ENCODE measurements at regions not wholly inside any gene's neighbourhood (a gene's known extent, or its start where the extent isn't known, plus 50 kb on each side); places are given as distances from the start of the nearest gene placed in this dataset.

DNA sequence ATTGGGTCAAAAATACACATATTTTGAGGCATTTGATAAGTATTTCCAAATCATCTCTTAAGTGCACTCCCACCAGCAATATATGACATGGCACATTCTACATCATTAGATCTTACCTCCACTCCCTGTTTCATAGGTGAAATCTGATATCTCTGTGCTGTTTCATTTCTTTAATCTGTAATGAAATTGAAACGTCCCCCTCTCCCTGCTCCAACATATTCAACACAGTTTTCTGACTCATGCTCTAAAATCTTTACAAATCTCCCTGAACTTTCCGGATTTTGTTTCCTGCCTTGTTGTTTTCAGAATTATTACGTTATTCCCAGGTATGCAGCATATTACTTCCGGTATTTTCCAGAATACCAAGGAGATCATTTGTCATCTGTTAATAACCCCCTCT, 66.1 kb upstream of the AKT3 start:
- DNase-seq (ENCODE audit: low read depth): no peak

DNA sequence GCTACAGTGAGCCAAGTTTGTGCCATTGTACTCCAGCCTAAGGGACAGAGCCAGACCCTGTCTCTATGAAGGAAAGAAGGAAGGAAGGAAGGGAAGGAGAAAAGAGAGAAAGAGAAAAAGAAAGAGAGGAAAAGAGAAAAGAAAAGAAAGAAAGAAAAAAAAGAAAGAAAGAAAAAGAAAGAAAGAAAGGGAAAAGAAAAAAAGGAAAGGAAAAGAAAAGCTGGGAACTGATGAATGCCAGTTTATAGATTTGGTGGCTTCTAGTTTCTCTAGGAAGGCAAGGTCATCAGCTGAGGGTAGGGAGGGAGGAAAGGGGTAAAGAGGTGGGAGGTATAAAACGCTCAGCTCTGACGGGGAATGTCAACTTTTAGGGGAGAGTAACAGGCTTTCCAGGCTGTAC, 62.3 kb upstream of the AKT3 start:
- DNase-seq (ENCODE audit: low read depth): no peak

DNA sequence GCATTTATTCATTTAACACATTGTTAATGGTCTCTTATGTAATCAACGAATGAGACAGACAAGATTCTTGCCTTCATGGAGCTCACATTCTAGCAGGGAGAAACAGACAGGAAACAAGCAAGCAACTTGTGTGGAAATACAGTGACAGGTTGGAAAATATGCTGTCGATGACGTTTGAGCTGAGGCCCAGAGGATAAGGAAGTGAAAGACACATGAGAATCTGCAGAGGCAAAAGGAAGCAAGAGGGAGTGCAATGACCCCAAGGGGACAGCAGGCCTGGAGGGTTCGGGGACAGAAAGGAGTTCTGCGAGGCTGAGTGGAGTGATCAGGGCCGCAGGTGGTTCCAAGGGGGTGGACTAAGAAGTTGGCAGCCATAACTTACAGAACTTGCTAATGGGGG, 60.6 kb upstream of the AKT3 start:
- no peak for DNase-seq (ENCODE audit: low read depth)

DNA sequence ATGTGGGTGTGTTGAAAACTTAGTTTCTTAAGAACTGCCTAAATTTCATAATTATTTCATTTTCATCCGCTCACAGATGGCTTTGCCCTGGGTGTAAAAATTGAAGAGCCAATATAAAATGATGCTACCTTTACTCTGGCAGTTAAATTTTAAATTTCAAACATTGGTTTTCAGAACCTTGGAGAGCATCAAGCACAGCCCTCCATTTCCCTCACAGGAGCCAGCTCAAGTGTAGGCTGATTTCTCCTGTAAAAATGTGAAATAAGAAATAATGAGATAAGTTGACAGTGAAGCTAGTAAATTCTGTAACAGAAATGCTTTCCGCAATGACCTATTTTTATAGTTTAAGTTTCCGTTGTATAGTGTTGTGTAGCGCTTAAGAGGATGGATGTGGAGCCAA, 53.9 kb upstream of the AKT3 start:
- DNase-seq (ENCODE audit: low read depth): no peak

DNA sequence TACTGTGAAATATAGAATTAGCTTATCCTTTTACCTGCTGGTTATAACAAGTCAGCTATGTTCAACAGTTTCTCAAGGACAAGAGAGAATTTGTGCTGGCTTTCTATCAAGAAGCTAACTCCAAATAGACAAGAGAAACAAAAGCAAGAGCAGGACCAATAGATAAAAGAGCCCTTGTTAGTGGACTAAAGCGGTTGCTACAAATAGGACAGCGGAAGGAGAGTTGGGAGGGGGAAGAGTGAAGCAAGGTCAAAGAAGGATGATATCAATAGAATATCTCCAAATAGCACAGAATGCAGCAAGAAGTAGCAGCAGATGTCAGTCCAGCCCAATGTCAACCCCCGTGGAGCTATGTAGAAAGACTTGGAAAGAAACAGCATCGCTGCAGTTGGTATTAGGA, 53.0 kb upstream of the AKT3 start:
- DNase-seq (ENCODE audit: low read depth): no peak

DNA sequence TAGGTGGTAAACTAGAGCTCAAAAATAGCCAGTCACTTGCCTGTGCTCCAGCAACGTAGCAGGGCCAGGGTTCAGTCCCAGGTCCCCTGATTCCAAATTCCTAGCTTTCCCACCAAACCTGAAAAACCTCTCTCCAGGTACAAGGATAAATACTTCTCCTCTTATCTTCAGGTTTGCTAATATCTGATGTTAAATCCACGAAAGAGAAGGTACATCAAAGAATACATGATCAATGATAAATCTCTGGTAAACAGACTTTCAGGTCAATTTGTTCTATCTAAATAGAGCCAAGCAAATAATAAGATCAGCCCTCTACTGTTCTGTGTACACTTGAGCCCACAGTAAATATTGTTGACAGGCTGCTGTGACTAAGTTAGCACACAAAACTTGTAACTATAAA, 52.1 kb upstream of the AKT3 start:
- no peak for DNase-seq (ENCODE audit: low read depth)
